ENCODE measurements at regions not wholly inside any gene's neighbourhood (a gene's known extent, or its start where the extent isn't known, plus 50 kb on each side); places are given as distances from the start of the nearest gene placed in this dataset.

- WGBS (ENCODE audit: extremely low coverage, insufficient read length, low lambda C conversion rate), result no CpG with 5 or more reads among the region's 6 CpGs
- H3K4me2 ChIP-seq (ENCODE audit: insufficient read depth, insufficient read length, low read length), result no peak overlapping the region
These were observed 356.1 kb downstream of the CBLN4 start for GRCh38 chr20:55649254-55649653.

More at GRCh38 chr20:55649254-55649653, 356.1 kb downstream of the CBLN4 start:
- Mint-ChIP-seq H3K27ac (no peak overlapping the region; a peak in 1 of 7 replicates), H3K36me3 (ENCODE audit: insufficient read depth in 1 of 3, low read depth in 3 of 3) (peaks cover 0 to 5% (median 0%) of the 10 kb centered on the region in 3 experiments; a peak in 3 of 7 replicates), H3K4me3 (no peak overlapping the region), H3K27me3 (ENCODE audit: low read depth) (no peaks in the 10 kb centered on the region), H3K9me3 (peaks cover 0 to 3% of the 10 kb centered on the region in 2 experiments; a peak in 2 of 5 replicates), H3K4me1 (peaks cover 6 to 9% of the 10 kb centered on the region in 2 experiments)
- no peak overlapping the region for H3T11ph ChIP-seq (ENCODE audit: low read length)
- H3K27me3 ChIP-seq (ENCODE audit: insufficient read depth, low read length), result no peaks in the 10 kb centered on the region
- TF ChIP-seq, protein P1, sequence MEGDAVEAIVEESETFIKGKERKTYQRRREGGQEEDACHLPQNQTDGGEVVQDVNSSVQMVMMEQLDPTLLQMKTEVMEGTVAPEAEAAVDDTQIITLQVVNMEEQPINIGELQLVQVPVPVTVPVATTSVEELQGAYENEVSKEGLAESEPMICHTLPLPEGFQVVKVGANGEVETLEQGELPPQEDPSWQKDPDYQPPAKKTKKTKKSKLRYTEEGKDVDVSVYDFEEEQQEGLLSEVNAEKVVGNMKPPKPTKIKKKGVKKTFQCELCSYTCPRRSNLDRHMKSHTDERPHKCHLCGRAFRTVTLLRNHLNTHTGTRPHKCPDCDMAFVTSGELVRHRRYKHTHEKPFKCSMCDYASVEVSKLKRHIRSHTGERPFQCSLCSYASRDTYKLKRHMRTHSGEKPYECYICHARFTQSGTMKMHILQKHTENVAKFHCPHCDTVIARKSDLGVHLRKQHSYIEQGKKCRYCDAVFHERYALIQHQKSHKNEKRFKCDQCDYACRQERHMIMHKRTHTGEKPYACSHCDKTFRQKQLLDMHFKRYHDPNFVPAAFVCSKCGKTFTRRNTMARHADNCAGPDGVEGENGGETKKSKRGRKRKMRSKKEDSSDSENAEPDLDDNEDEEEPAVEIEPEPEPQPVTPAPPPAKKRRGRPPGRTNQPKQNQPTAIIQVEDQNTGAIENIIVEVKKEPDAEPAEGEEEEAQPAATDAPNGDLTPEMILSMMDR (conservative IDR thresholded peaks at IDR 0.05), result no peak
- H3K79me1 ChIP-seq (ENCODE audit: insufficient read depth, low read depth, low read length, poor library complexity, severe bottlenecking), result no peaks in the 10 kb centered on the region
- no peak overlapping the region for H2BK5ac ChIP-seq (ENCODE audit: insufficient read length, low read length)
- no peak overlapping the region for H3K56ac ChIP-seq (ENCODE audit: insufficient read length, low read depth, low read length)
- H4K8ac ChIP-seq (replicated peaks; ENCODE audit: insufficient read length, low read depth, low read length), result no peak overlapping the region
- H3K27ac ChIP-seq (ENCODE audit: insufficient read length, low read depth, low read length), result no peak overlapping the region
- H2BK15ac ChIP-seq (ENCODE audit: low read depth, low read length), result no peak overlapping the region
- H2AK5ac ChIP-seq (ENCODE audit: insufficient read length, low read length), result no peak overlapping the region
- H3K9me3 ChIP-seq (ENCODE audit: control insufficient read depth, low read depth, low read length), result no peaks in the 10 kb centered on the region
- no peak overlapping the region for H2BK20ac ChIP-seq (ENCODE audit: low read depth, low read length, poor library complexity, severe bottlenecking)
- no peaks in the 10 kb centered on the region for H4K20me1 ChIP-seq (ENCODE audit: control insufficient read depth, insufficient read depth, insufficient read length)
- no peak overlapping the region for H3K9ac ChIP-seq (ENCODE audit: extremely low read depth, insufficient read length, low read length)
- no peak overlapping the region for H2BK12ac ChIP-seq (ENCODE audit: insufficient read length, low read depth, low read length)
- no peaks in the 10 kb centered on the region for H3K4me1 ChIP-seq (ENCODE audit: insufficient read depth, low read length)
- no peak overlapping the region for H4K5ac ChIP-seq (ENCODE audit: insufficient read length, low read depth, low read length)
- H3K18ac ChIP-seq (ENCODE audit: insufficient read length, low read depth, low read length), result no peak overlapping the region
- DNase-seq, result no peak
- H3K14ac ChIP-seq (ENCODE audit: insufficient read depth, low read length), result no peak overlapping the region
- H3K23me2 ChIP-seq (ENCODE audit: insufficient read length, low read depth, low read length, poor library complexity, severe bottlenecking), result no peaks in the 10 kb centered on the region
- no peak overlapping the region for H4K91ac ChIP-seq (ENCODE audit: insufficient read length, low read depth, low read length)
- H3K4ac ChIP-seq (ENCODE audit: low read depth, low read length), result no peak overlapping the region
- no peak overlapping the region for H2BK120ac ChIP-seq (ENCODE audit: low read depth, low read length, poor library complexity, severe bottlenecking)
- H3K23ac ChIP-seq (ENCODE audit: insufficient read length, low read depth, low read length), result no peak overlapping the region
- H3K79me2 ChIP-seq (ENCODE audit: insufficient read depth, low read length), result no peaks in the 10 kb centered on the region
- H2AFZ ChIP-seq (ENCODE audit: low read length), result no peak overlapping the region

All from H9 (cell line).